Osteoblast (primary cell): ENCODE measurements at regions not wholly inside any gene's neighbourhood (a gene's known extent, or its start where the extent isn't known, plus 50 kb on each side); places are given as distances from the start of the nearest gene placed in this dataset.

ENCODE experiments used
- DNase-seq: peaks from one replicate; pipeline ENCODE4 v3.0.0; 2011; ENCODE audit warnings: low spot score, mixed read lengths; ENCODE audit not compliant: insufficient read length; ENCODE audit errors: missing footprints
- H2AFZ ChIP-seq: 2 replicates; pipeline ENCODE4 v1.6.0; 2011; ENCODE audit warnings: mild to moderate bottlenecking, low read length
- H3K27ac ChIP-seq: 2 replicates; pipeline ENCODE4 v1.5.1; 2011; ENCODE audit warnings: mild to moderate bottlenecking, low read depth, low read length, moderate library complexity
- H3K27me3 ChIP-seq: 2 replicates; pipeline ENCODE4 v1.6.0; 2012; ENCODE audit warnings: mild to moderate bottlenecking, control low read depth, inconsistent platforms, low read length, moderate library complexity; ENCODE audit not compliant: insufficient read depth
- H3K36me3 ChIP-seq: 2 replicates; pipeline ENCODE4 v1.5.1; 2011; ENCODE audit warnings: mild to moderate bottlenecking, low read length, control low read depth, moderate library complexity; ENCODE audit not compliant: insufficient read depth
- H3K4me1 ChIP-seq: 2 replicates; pipeline ENCODE4 v1.5.1; 2011; ENCODE audit warnings: mild to moderate bottlenecking, low read length, control low read depth, moderate library complexity; ENCODE audit not compliant: insufficient read depth
- H3K4me2 ChIP-seq: 2 replicates; pipeline ENCODE4 v1.6.0; 2011; ENCODE audit warnings: mild to moderate bottlenecking, low read length; ENCODE audit not compliant: insufficient read depth
- H3K4me3 ChIP-seq: fragments of 200-600 bp; sonication (generic); 3 replicates; pipeline ENCODE4 v1.5.1; 2012; ENCODE audit warnings: mild to moderate bottlenecking, low read length, inconsistent platforms; ENCODE audit not compliant: insufficient read depth
- H3K79me2 ChIP-seq: 2 replicates; pipeline ENCODE4 v1.6.0; 2012; ENCODE audit warnings: mild to moderate bottlenecking, low read length, control low read depth, inconsistent platforms; ENCODE audit not compliant: insufficient read depth
- H3K9me3 ChIP-seq: 2 replicates; pipeline ENCODE4 v1.5.1; 2011; ENCODE audit warnings: low read depth, low read length, control low read depth
- H4K20me1 ChIP-seq: 2 replicates; pipeline ENCODE4 v1.6.0; 2012; ENCODE audit warnings: mild to moderate bottlenecking, low read length, control low read depth; ENCODE audit not compliant: insufficient read depth
- TF ChIP-seq, protein P1 (sequence below): IDR thresholded peaks from 2 replicates; pipeline ENCODE4 v1.5.1; 2011; ENCODE audit warnings: mild to moderate bottlenecking, low read depth, low read length, moderate library complexity; ENCODE audit errors: extremely low read depth

DNA sequence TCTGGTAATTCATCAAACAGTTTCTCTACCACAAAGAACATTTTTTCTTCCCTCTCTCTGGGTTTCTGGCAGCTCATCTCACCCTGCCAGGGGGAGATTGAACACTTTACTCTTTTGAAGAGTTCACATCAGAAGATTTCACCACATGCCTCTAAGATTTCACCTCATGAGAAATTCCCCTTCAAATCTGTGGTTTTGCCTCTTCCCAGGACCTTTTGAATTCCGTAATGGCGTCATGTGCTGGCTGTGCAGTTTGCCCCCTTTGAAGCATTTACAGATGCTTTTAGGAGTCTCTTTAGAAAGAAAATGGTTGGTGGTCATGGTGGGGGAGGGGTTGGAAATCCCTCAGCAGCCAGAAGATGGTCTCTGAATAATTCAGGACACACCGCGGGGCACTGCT is 486.1 kb downstream of the QKI start:
- Histone ChIP-seq H3K4me1 (no peaks in the 10 kb centered on the region), H3K4me3 (no peak overlapping the region), H3K27me3 (no peaks in the 10 kb centered on the region), H3K27ac (no peak overlapping the region), H2AFZ (no peak overlapping the region), H4K20me1 (no peaks in the 10 kb centered on the region), H3K9me3 (no peaks in the 10 kb centered on the region), H3K4me2 (no peak overlapping the region), H3K79me2 (no peaks in the 10 kb centered on the region), H3K36me3 (no peaks in the 10 kb centered on the region)
- DNase-seq = no peak
- TF ChIP-seq, protein P1, sequence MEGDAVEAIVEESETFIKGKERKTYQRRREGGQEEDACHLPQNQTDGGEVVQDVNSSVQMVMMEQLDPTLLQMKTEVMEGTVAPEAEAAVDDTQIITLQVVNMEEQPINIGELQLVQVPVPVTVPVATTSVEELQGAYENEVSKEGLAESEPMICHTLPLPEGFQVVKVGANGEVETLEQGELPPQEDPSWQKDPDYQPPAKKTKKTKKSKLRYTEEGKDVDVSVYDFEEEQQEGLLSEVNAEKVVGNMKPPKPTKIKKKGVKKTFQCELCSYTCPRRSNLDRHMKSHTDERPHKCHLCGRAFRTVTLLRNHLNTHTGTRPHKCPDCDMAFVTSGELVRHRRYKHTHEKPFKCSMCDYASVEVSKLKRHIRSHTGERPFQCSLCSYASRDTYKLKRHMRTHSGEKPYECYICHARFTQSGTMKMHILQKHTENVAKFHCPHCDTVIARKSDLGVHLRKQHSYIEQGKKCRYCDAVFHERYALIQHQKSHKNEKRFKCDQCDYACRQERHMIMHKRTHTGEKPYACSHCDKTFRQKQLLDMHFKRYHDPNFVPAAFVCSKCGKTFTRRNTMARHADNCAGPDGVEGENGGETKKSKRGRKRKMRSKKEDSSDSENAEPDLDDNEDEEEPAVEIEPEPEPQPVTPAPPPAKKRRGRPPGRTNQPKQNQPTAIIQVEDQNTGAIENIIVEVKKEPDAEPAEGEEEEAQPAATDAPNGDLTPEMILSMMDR = no peak

GRCh38 chr6:163897669-163898068 is 483.2 kb downstream of the QKI start:
- H3K4me2 ChIP-seq = no peak overlapping the region
- TF ChIP-seq, protein P1 = no peak
- H3K79me2 ChIP-seq = no peaks in the 10 kb centered on the region

DNA sequence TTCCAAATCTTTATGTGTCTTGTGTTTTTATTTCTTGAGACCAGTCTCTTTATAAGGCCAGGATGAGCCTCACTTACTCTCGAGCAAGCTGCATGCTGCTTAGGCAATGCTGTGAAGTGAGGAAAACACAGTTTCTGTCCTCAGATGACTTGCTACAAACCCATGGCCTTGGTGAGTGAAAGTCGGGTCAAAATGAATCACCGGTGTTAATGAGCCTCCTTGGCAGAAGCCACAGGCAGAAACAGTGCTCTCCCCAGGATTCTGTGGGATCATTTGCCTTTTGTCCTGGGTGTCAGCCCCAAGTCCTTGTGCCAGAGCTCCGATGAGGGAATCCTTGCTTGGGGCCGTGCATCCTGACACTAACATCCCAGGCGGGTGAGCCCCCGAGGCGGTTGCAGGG is 482.5 kb downstream of the QKI start:
- Histone ChIP-seq H3K36me3 (no peaks in the 10 kb centered on the region), H3K27ac (no peak overlapping the region), H3K4me2 (no peak overlapping the region), H3K79me2 (no peaks in the 10 kb centered on the region), H3K4me3 (no peak overlapping the region), H2AFZ (no peak overlapping the region), H4K20me1 (no peaks in the 10 kb centered on the region), H3K27me3 (no peaks in the 10 kb centered on the region), H3K4me1 (no peaks in the 10 kb centered on the region), H3K9me3 (no peaks in the 10 kb centered on the region)
- TF ChIP-seq, protein P1 = no peak
- DNase-seq = no peak

More at GRCh38 chr6:163897669-163898068, 483.2 kb downstream of the QKI start:
- Histone ChIP-seq H2AFZ (no peak overlapping the region), H3K36me3 (no peaks in the 10 kb centered on the region), H3K27ac (no peak overlapping the region), H3K4me3 (no peak overlapping the region), H4K20me1 (no peaks in the 10 kb centered on the region), H3K4me1 (no peaks in the 10 kb centered on the region), H3K27me3 (no peaks in the 10 kb centered on the region), H3K9me3 (no peaks in the 10 kb centered on the region)
- no peak for DNase-seq

DNA sequence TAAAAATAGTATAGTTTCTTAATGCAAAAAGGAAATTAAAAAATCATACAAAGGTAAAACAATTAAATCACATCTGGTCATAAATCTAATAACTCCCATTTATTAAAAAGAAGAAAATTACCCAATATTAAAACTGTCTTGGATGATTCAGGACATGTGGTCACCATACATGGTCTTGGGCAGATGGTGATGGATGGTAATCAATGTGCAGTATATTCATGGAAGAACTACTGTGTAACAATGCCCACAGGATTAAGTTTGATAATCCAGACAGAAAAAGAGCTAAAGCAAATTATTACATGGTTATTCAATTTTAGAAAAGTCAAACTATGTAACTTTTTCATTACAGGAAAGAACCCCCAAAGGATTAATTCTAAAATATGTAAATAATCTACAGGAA is 480.6 kb downstream of the QKI start:
- TF ChIP-seq, protein P1 = no peak
- Histone ChIP-seq H3K4me2 (no peak overlapping the region), H3K36me3 (no peaks in the 10 kb centered on the region), H4K20me1 (no peaks in the 10 kb centered on the region), H3K27ac (no peak overlapping the region), H2AFZ (no peak overlapping the region), H3K4me1 (no peaks in the 10 kb centered on the region), H3K79me2 (no peaks in the 10 kb centered on the region), H3K9me3 (no peaks in the 10 kb centered on the region), H3K27me3 (no peaks in the 10 kb centered on the region), H3K4me3 (no peak overlapping the region)
- no peak for DNase-seq
